C4-2B (cell line): ENCODE measurements at regions not wholly inside any gene's neighbourhood (a gene's known extent, or its start where the extent isn't known, plus 50 kb on each side); places are given as distances from the start of the nearest gene placed in this dataset.

Experiments used
- CTCF ChIP-seq: fragments of 450-650 bp; conservative IDR thresholded peaks from 2 replicates; pipeline ENCODE4 v1.5.1; 2017; ENCODE audit warnings: mild to moderate bottlenecking
- ZFX ChIP-seq: fragments of 450-650 bp; IDR thresholded peaks from 2 replicates; pipeline ENCODE4 v1.6.1; 2017

- no peak for TF ChIP-seq CTCF
- TF ChIP-seq ZFX, result no peak
Observed at GRCh38 chr5:23717486-23717885, 210.1 kb downstream of the PRDM9 start.
